ENCODE measurements at regions not wholly inside any gene's neighbourhood (a gene's known extent, or its start where the extent isn't known, plus 50 kb on each side); places are given as distances from the start of the nearest gene placed in this dataset.
"Not testable (repeated sequence)": the region's sequence is repeated elsewhere in the genome, so short reads cannot be mapped to it uniquely, and the experiment has no call there.

GRCh38 chr2:150258781-150259307 is 228.6 kb downstream of the RND3 start:
- TF ChIP-seq TAF1 (IDR thresholded peaks at IDR 0.05; ENCODE audit: borderline replicate concordance, low read depth, low read length): no peak
- TF ChIP-seq POLR2AphosphoS5 (IDR thresholded peaks at IDR 0.05; ENCODE audit: low read depth, low read length): no peak
- TF ChIP-seq POLR2A (IDR thresholded peaks at IDR 0.05; ENCODE audit: low read depth, low read length): no peak
- no peak for FAIRE-seq
- no peak for DNase-seq (ENCODE audit: insufficient read length)

- no peak for TF ChIP-seq TAF1 (IDR thresholded peaks at IDR 0.05; ENCODE audit: borderline replicate concordance, low read depth, low read length)
- TF ChIP-seq POLR2AphosphoS5 (IDR thresholded peaks at IDR 0.05; ENCODE audit: low read depth, low read length): no peak
- DNase-seq (ENCODE audit: insufficient read length) (no peak), FAIRE-seq (no peak)
Observed at GRCh38 chr2:150256736-150257135, 230.7 kb downstream of the RND3 start.

- DNase-seq (ENCODE audit: insufficient read length): no peak
- no peak for TF ChIP-seq POLR2A (IDR thresholded peaks at IDR 0.05; ENCODE audit: low read depth, low read length)
- no peak for TF ChIP-seq TAF1 (IDR thresholded peaks at IDR 0.05; ENCODE audit: borderline replicate concordance, low read depth, low read length)
- no peak for TF ChIP-seq POLR2AphosphoS5 (IDR thresholded peaks at IDR 0.05; ENCODE audit: low read depth, low read length)
- FAIRE-seq: no peak
Observed at GRCh38 chr2:150255528-150255927, 231.9 kb downstream of the RND3 start.

- DNase-seq (ENCODE audit: insufficient read length); FAIRE-seq: not testable (repeated sequence)
Observed at GRCh38 chr2:150249735-150250134, 237.7 kb downstream of the RND3 start.

GRCh38 chr2:150247481-150247880 is 240.0 kb downstream of the RND3 start:
- no peak for TF ChIP-seq TAF1 (IDR thresholded peaks at IDR 0.05; ENCODE audit: borderline replicate concordance, low read depth, low read length)
- TF ChIP-seq POLR2AphosphoS5 (IDR thresholded peaks at IDR 0.05; ENCODE audit: low read depth, low read length): no peak
- no peak for TF ChIP-seq POLR2A (IDR thresholded peaks at IDR 0.05; ENCODE audit: low read depth, low read length)
- no peak for FAIRE-seq
- no peak for DNase-seq (ENCODE audit: insufficient read length)

- TF ChIP-seq POLR2A (IDR thresholded peaks at IDR 0.05; ENCODE audit: low read depth, low read length): no peak
- no peak for TF ChIP-seq POLR2AphosphoS5 (IDR thresholded peaks at IDR 0.05; ENCODE audit: low read depth, low read length)
- no peak for TF ChIP-seq TAF1 (IDR thresholded peaks at IDR 0.05; ENCODE audit: borderline replicate concordance, low read depth, low read length)
- DNase-seq (ENCODE audit: insufficient read length): no peak
- no peak for FAIRE-seq
Observed at GRCh38 chr2:150234787-150235446, 252.6 kb downstream of the RND3 start.

- DNase-seq (ENCODE audit: insufficient read length) (no peak), FAIRE-seq (no peak)
- TF ChIP-seq TAF1 (IDR thresholded peaks at IDR 0.05; ENCODE audit: borderline replicate concordance, low read depth, low read length): no peak
- no peak for TF ChIP-seq POLR2A (IDR thresholded peaks at IDR 0.05; ENCODE audit: low read depth, low read length)
- no peak for TF ChIP-seq POLR2AphosphoS5 (IDR thresholded peaks at IDR 0.05; ENCODE audit: low read depth, low read length)
Observed at GRCh38 chr2:150232871-150233270, 254.6 kb downstream of the RND3 start.

GRCh38 chr2:150232321-150232720 is 255.1 kb downstream of the RND3 start:
- DNase-seq (ENCODE audit: insufficient read length) (no peak), FAIRE-seq (no peak)
- TF ChIP-seq POLR2AphosphoS5 (IDR thresholded peaks at IDR 0.05; ENCODE audit: low read depth, low read length): no peak
- TF ChIP-seq TAF1 (IDR thresholded peaks at IDR 0.05; ENCODE audit: borderline replicate concordance, low read depth, low read length): no peak
- TF ChIP-seq POLR2A (IDR thresholded peaks at IDR 0.05; ENCODE audit: low read depth, low read length): no peak

GRCh38 chr2:150230616-150231015 is 256.9 kb downstream of the RND3 start:
- no peak for TF ChIP-seq TAF1 (IDR thresholded peaks at IDR 0.05; ENCODE audit: borderline replicate concordance, low read depth, low read length)
- no peak for TF ChIP-seq POLR2A (IDR thresholded peaks at IDR 0.05; ENCODE audit: low read depth, low read length)
- TF ChIP-seq POLR2AphosphoS5 (IDR thresholded peaks at IDR 0.05; ENCODE audit: low read depth, low read length): no peak
- no peak for DNase-seq (ENCODE audit: insufficient read length)
- FAIRE-seq: no peak

GRCh38 chr2:150230004-150230403 is 257.5 kb downstream of the RND3 start:
- no peak for FAIRE-seq
- TF ChIP-seq TAF1 (IDR thresholded peaks at IDR 0.05; ENCODE audit: borderline replicate concordance, low read depth, low read length): no peak
- no peak for TF ChIP-seq POLR2A (IDR thresholded peaks at IDR 0.05; ENCODE audit: low read depth, low read length)
- TF ChIP-seq POLR2AphosphoS5 (IDR thresholded peaks at IDR 0.05; ENCODE audit: low read depth, low read length): no peak
- DNase-seq (ENCODE audit: insufficient read length): no peak

GRCh38 chr2:150228936-150229335 is 258.5 kb downstream of the RND3 start:
- FAIRE-seq: no peak
- no peak for DNase-seq (ENCODE audit: insufficient read length)
- no peak for TF ChIP-seq TAF1 (IDR thresholded peaks at IDR 0.05; ENCODE audit: borderline replicate concordance, low read depth, low read length)
- TF ChIP-seq POLR2AphosphoS5 (IDR thresholded peaks at IDR 0.05; ENCODE audit: low read depth, low read length): no peak
- TF ChIP-seq POLR2A (IDR thresholded peaks at IDR 0.05; ENCODE audit: low read depth, low read length): no peak

- DNase-seq (ENCODE audit: insufficient read length) (no peak), FAIRE-seq (no peak)
- TF ChIP-seq POLR2A (IDR thresholded peaks at IDR 0.05; ENCODE audit: low read depth, low read length) (no peak), TAF1 (IDR thresholded peaks at IDR 0.05; ENCODE audit: borderline replicate concordance, low read depth, low read length) (no peak), POLR2AphosphoS5 (IDR thresholded peaks at IDR 0.05; ENCODE audit: low read depth, low read length) (no peak)
Observed at GRCh38 chr2:150225030-150225429, 262.4 kb downstream of the RND3 start.
